ENCODE measurements at regions not wholly inside any gene's neighbourhood (a gene's known extent, or its start where the extent isn't known, plus 50 kb on each side); places are given as distances from the start of the nearest gene placed in this dataset.

DNA sequence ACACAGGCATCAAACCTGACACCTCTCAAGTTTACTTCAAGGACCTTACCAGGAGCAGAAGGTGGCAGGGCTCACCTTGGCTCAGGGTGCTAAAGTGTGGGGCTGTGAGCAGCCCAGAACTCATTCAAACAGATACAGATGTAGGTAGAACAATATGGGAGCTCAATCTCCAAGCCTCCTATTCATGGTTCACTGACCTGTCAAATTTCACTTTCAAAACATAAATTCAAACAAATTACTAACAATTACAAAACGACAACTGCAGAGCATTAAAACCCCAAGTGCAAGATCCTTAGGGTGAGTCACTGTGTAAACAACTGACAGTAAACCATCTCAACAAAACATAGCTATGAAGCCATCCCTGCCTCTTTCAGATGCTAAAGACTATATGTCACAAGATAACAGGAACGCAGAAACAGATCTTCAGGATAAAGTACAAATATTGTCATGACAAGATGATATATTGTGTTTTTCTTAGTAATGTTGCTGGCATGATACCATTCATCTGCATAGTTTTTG is 303.5 kb upstream of the ANO3 start:
- no peak for TF ChIP-seq EZH2 (IDR thresholded peaks at IDR 0.05; ENCODE audit: borderline replicate concordance, low read depth, low read length, severe bottlenecking)
- TF ChIP-seq, protein P1, sequence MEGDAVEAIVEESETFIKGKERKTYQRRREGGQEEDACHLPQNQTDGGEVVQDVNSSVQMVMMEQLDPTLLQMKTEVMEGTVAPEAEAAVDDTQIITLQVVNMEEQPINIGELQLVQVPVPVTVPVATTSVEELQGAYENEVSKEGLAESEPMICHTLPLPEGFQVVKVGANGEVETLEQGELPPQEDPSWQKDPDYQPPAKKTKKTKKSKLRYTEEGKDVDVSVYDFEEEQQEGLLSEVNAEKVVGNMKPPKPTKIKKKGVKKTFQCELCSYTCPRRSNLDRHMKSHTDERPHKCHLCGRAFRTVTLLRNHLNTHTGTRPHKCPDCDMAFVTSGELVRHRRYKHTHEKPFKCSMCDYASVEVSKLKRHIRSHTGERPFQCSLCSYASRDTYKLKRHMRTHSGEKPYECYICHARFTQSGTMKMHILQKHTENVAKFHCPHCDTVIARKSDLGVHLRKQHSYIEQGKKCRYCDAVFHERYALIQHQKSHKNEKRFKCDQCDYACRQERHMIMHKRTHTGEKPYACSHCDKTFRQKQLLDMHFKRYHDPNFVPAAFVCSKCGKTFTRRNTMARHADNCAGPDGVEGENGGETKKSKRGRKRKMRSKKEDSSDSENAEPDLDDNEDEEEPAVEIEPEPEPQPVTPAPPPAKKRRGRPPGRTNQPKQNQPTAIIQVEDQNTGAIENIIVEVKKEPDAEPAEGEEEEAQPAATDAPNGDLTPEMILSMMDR (IDR thresholded peaks at IDR 0.05; ENCODE audit: borderline replicate concordance, extremely low read depth, low read length, poor library complexity, severe bottlenecking) = no peak
- Histone ChIP-seq H4K20me1 (ENCODE audit: insufficient read depth, low read length) (no peaks in the 10 kb centered on the region), H3K36me3 (ENCODE audit: insufficient read depth, low read length) (no peaks in the 10 kb centered on the region), H3K79me2 (ENCODE audit: insufficient read depth, low read length) (no peaks in the 10 kb centered on the region), H3K4me2 (ENCODE audit: insufficient read depth, low read length) (no peak overlapping the region), H3K9ac (ENCODE audit: low read depth, low read length) (no peak overlapping the region), H3K4me3 (ENCODE audit: low read depth in 1 of 2, low read length in 2 of 2) (no peak overlapping the region), H3K27ac (ENCODE audit: low read length) (no peak overlapping the region), H3K27me3 (ENCODE audit: insufficient read depth, low read length, poor library complexity) (no peaks in the 10 kb centered on the region), H3K9me3 (ENCODE audit: insufficient read depth, low read length, severe bottlenecking) (no peaks in the 10 kb centered on the region), H2AFZ (ENCODE audit: low read depth, low read length) (no peak overlapping the region), H3K4me1 (ENCODE audit: insufficient read depth, low read length) (no peaks in the 10 kb centered on the region)
- ATAC-seq (ENCODE audit: insufficient read depth, low read depth) = no peak
- no peak for DNase-seq

DNA sequence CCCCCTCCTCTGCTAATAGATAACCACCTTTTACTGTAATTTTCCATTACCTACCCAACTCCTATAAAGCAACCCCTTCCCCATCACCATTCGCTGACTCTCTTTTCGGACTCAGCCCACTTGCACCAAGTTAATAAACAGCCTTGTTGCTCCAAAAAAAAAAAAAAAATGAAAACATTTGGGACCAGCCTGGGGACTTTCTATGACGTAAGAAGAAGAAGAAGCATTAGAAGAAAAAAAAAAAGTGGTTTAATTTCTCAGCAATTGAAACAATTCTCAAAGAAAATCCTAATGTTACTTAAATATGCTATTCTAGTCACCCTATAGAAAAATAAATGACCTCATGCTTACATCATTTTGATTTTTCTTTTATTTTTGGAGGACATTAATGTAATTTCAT is 301.5 kb upstream of the ANO3 start:
- no peak overlapping the region for H3K9ac ChIP-seq (ENCODE audit: low read depth, low read length)
- no peak overlapping the region for H3K27ac ChIP-seq (ENCODE audit: low read length)
- no peaks in the 10 kb centered on the region for H3K9me3 ChIP-seq (ENCODE audit: insufficient read depth, low read length, severe bottlenecking)
- no peak for TF ChIP-seq EZH2 (IDR thresholded peaks at IDR 0.05; ENCODE audit: borderline replicate concordance, low read depth, low read length, severe bottlenecking)
- TF ChIP-seq, protein P1 (IDR thresholded peaks at IDR 0.05; ENCODE audit: borderline replicate concordance, extremely low read depth, low read length, poor library complexity, severe bottlenecking) = no peak
- H3K4me1 ChIP-seq (ENCODE audit: insufficient read depth, low read length) = no peaks in the 10 kb centered on the region
- H3K4me3 ChIP-seq (ENCODE audit: low read depth in 1 of 2, low read length in 2 of 2) = no peak overlapping the region
- no peak for ATAC-seq (ENCODE audit: insufficient read depth, low read depth)
- no peaks in the 10 kb centered on the region for H3K79me2 ChIP-seq (ENCODE audit: insufficient read depth, low read length)
- no peaks in the 10 kb centered on the region for H3K27me3 ChIP-seq (ENCODE audit: insufficient read depth, low read length, poor library complexity)
- H3K36me3 ChIP-seq (ENCODE audit: insufficient read depth, low read length) = no peaks in the 10 kb centered on the region
- no peaks in the 10 kb centered on the region for H4K20me1 ChIP-seq (ENCODE audit: insufficient read depth, low read length)
- DNase-seq = no peak
- H3K4me2 ChIP-seq (ENCODE audit: insufficient read depth, low read length) = no peak overlapping the region
- H2AFZ ChIP-seq (ENCODE audit: low read depth, low read length) = no peak overlapping the region

DNA sequence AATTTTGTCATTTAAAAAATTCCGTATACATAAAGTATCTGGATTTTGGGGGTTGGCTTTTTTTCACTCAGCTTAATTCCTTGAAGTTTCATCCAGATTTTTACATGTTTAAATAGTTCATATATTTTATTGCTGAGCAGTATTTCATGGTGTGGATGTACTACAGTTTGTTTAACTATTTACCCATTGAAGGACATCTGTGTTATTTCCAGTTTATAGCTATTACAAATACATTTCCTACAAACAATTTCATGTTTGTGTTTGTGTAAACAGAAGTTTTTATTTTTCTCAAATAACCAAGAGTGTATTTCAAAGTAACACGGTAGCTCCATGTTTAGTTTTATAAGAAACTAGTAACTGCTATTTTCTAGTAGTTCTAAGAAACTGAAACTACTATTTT is 299.7 kb upstream of the ANO3 start:
- no peaks in the 10 kb centered on the region for H3K27me3 ChIP-seq (ENCODE audit: insufficient read depth, low read length, poor library complexity)
- no peaks in the 10 kb centered on the region for H3K36me3 ChIP-seq (ENCODE audit: insufficient read depth, low read length)

More for the DNA sequence above, 299.7 kb upstream of the ANO3 start:
- no peak overlapping the region for H2AFZ ChIP-seq (ENCODE audit: low read depth, low read length)
- no peaks in the 10 kb centered on the region for H4K20me1 ChIP-seq (ENCODE audit: insufficient read depth, low read length)
- H3K4me1 ChIP-seq (ENCODE audit: insufficient read depth, low read length) = no peaks in the 10 kb centered on the region
- no peak overlapping the region for H3K27ac ChIP-seq (ENCODE audit: low read length)
- DNase-seq (no peak), ATAC-seq (ENCODE audit: insufficient read depth, low read depth) (no peak)
- H3K4me3 ChIP-seq (ENCODE audit: low read depth in 1 of 2, low read length in 2 of 2) = no peak overlapping the region
- no peaks in the 10 kb centered on the region for H3K79me2 ChIP-seq (ENCODE audit: insufficient read depth, low read length)
- TF ChIP-seq EZH2 (IDR thresholded peaks at IDR 0.05; ENCODE audit: borderline replicate concordance, low read depth, low read length, severe bottlenecking) = no peak
- TF ChIP-seq, protein P1 (IDR thresholded peaks at IDR 0.05; ENCODE audit: borderline replicate concordance, extremely low read depth, low read length, poor library complexity, severe bottlenecking) = no peak
- H3K9me3 ChIP-seq (ENCODE audit: insufficient read depth, low read length, severe bottlenecking) = no peaks in the 10 kb centered on the region
- H3K4me2 ChIP-seq (ENCODE audit: insufficient read depth, low read length) = no peak overlapping the region
- no peak overlapping the region for H3K9ac ChIP-seq (ENCODE audit: low read depth, low read length)

All from DND-41 (cell line).